ENCODE measurements at regions not wholly inside any gene's neighbourhood (a gene's known extent, or its start where the extent isn't known, plus 50 kb on each side); places are given as distances from the start of the nearest gene placed in this dataset.

DNA sequence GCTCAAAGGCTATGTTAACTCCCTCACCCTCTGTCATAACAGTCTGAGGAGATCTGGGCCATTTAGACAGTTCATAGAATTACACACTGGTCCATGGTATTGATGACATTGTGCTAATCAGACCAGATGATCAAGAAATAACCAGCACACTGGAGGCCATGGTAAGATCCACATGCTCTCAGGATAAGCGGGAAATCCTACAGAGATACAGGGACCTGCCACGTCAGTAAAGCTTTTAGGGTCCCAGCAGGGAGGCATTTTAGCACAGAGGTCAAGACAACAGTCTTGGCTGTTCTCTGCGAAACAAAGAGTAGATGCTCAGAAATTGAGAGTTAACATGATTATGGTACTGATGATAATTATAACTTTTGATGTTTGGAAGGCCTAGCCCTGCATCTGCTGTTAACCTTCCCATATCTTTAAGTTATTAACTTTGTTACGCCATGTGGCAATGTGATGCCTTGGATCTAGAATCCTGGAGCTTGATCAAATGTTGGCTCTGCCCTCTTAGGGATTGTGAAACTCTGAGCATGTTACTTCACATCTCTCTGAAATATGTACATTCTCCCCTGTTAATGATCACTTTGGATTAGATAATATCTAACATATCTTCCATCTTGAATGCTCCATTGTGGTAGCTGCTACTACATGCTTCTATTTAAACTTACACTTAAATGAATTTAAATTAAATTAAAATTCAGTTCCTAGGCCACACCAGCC, 172.0 kb upstream of the SOX9 start:
- TF ChIP-seq CTCF (IDR thresholded peaks at IDR 0.05) (no peak), POLR2A (IDR thresholded peaks at IDR 0.05) (no peak)
